Caco-2 (cell line): ENCODE measurements at regions not wholly inside any gene's neighbourhood (a gene's known extent, or its start where the extent isn't known, plus 50 kb on each side); places are given as distances from the start of the nearest gene placed in this dataset.

Source experiments
- BruUV-seq: library from RNA; stranded (reverse); fragments of 400-500 nt; replicated peaks from 2 replicates; lab custom pipeline; 2021; lab: Mats Ljungman, UMichigan
- CTCF ChIA-PET: fragments of 300-600 bp; sonication (Branson Sonifier 250); formaldehyde crosslinking; loops from one replicate; lab custom pipeline; 2022; ENCODE audit warnings: antibody characterized with exemption; lab: Charles Lee
- POLR2A ChIA-PET: fragments of 300-600 bp; sonication (Branson Sonifier 250); formaldehyde crosslinking; loops from one replicate; lab custom pipeline; 2022; ENCODE audit warnings: antibody characterized with exemption; lab: Charles Lee
- DNase-seq, 2 experiments: peaks; one replicate each; pipeline versions ENCODE4 v3.0.0 to v3.0.0-alpha.2; 2020 to 2022
- H3K27me3 ChIP-seq: replicated peaks from 2 replicates; pipeline ENCODE4 v1.6.0; 2011; ENCODE audit warnings: low read length; ENCODE audit not compliant: control insufficient read depth, insufficient read depth
- H3K36me3 ChIP-seq: 2 replicates; pipeline ENCODE4 v1.5.1; 2011; ENCODE audit warnings: low read length; ENCODE audit not compliant: control insufficient read depth, insufficient read depth
- H3K4me1 ChIP-seq: fragments of 250-450 bp; sonication (Bioruptor Pico); 2 replicates; pipeline ENCODE4 v1.5.1; 2020; ENCODE audit warnings: mild to moderate bottlenecking
- H3K4me3 ChIP-seq: 2 replicates; pipeline ENCODE4 v1.5.1; 2011; ENCODE audit warnings: low read depth, mild to moderate bottlenecking, control low read depth, low read length
- H3K9me3 ChIP-seq: fragments of 250-450 bp; sonication (Bioruptor Pico); 2 replicates; pipeline ENCODE4 v1.5.1; 2020; ENCODE audit warnings: mild to moderate bottlenecking, moderate library complexity
- H3K27ac Mint-ChIP-seq: one replicate; pipeline ENCODE4 v1.8.0; 2022; ENCODE audit warnings: mixed read lengths; ENCODE audit not compliant: unreplicated experiment
- H3K27me3 Mint-ChIP-seq: one replicate; pipeline ENCODE4 v1.8.0; 2022; ENCODE audit warnings: mixed read lengths; ENCODE audit not compliant: insufficient read depth, unreplicated experiment
- H3K36me3 Mint-ChIP-seq: one replicate; pipeline ENCODE4 v1.8.0; 2022; ENCODE audit warnings: mild to moderate bottlenecking, mixed read lengths; ENCODE audit not compliant: insufficient read depth, unreplicated experiment
- H3K4me1 Mint-ChIP-seq: one replicate; pipeline ENCODE4 v1.8.0; 2022; ENCODE audit warnings: low read depth, mixed read lengths; ENCODE audit not compliant: unreplicated experiment
- H3K4me3 Mint-ChIP-seq: one replicate; pipeline ENCODE4 v1.8.0; 2022; ENCODE audit warnings: mild to moderate bottlenecking, moderate library complexity, mixed read lengths; ENCODE audit not compliant: unreplicated experiment
- H3K9me3 Mint-ChIP-seq: one replicate; pipeline ENCODE4 v1.8.0; 2022; ENCODE audit warnings: mixed read lengths; ENCODE audit not compliant: unreplicated experiment
- intact Hi-C: fragments of 100-400 bp; cut with micrococcal nuclease; formaldehyde crosslinking; loops from one replicate; pipeline ENCODE4 v1.10.0; 2022; ENCODE audit not compliant: unreplicated experiment
- TF ChIP-seq, protein P1 (sequence below), 2 experiments: fragments of 200-600 bp in 1 of 2; IDR thresholded peaks; 1 replicate in 1 of 2; 2 replicates in 1 of 2; pipeline versions ENCODE4 v1.5.1 to v1.8.0; 2011 to 2022; ENCODE audit warnings: antibody characterized with exemption in 1 of 2, control low read depth in 1 of 2, inconsistent platforms in 1 of 2, low read depth in 1 of 2, low read length in 1 of 2, mild to moderate bottlenecking in 1 of 2, moderate library complexity in 1 of 2; ENCODE audit not compliant: insufficient read depth in 1 of 2, severe bottlenecking in 1 of 2, unreplicated experiment in 1 of 2

DNA sequence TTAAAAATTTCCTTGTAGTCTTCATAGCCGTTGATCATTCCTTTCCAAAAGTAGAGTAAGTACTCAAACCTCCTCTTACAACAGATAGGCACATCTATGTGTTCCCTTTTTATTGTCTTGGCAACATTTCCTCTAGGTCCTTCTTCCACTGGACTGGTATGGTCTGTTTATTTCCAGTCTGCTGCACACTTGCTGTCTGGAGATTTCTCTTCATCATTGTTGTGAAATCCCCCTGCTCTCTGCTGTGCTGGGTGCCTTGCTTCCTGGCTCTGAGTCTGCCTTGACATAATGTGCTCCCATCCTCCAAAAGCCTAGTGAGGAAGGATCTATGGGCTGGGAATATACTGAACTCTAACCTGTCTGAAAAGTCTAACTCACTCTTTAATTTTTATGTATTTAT lies 545.3 kb upstream of the VSTM2A start:
- no peaks in the 10 kb centered on the region for H3K36me3 Mint-ChIP-seq
- intact Hi-C loops = no loop called here
- H3K9me3 Mint-ChIP-seq = no peaks in the 10 kb centered on the region
- H3K4me1 ChIP-seq = no peaks in the 10 kb centered on the region
- no peak overlapping the region for H3K4me3 Mint-ChIP-seq
- ChIA-PET POLR2A (no interaction called here), CTCF (no interaction called here)
- peaks cover 6% of the 10 kb centered on the region for H3K27me3 Mint-ChIP-seq
- TF ChIP-seq, protein P1, sequence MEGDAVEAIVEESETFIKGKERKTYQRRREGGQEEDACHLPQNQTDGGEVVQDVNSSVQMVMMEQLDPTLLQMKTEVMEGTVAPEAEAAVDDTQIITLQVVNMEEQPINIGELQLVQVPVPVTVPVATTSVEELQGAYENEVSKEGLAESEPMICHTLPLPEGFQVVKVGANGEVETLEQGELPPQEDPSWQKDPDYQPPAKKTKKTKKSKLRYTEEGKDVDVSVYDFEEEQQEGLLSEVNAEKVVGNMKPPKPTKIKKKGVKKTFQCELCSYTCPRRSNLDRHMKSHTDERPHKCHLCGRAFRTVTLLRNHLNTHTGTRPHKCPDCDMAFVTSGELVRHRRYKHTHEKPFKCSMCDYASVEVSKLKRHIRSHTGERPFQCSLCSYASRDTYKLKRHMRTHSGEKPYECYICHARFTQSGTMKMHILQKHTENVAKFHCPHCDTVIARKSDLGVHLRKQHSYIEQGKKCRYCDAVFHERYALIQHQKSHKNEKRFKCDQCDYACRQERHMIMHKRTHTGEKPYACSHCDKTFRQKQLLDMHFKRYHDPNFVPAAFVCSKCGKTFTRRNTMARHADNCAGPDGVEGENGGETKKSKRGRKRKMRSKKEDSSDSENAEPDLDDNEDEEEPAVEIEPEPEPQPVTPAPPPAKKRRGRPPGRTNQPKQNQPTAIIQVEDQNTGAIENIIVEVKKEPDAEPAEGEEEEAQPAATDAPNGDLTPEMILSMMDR (IDR thresholded peaks at IDR 0.05; ENCODE audit: insufficient read depth in 1 of 2, low read depth in 1 of 2, low read length in 1 of 2, severe bottlenecking in 1 of 2, unreplicated experiment in 1 of 2) = no peak
- no peaks in the 10 kb centered on the region for H3K4me1 Mint-ChIP-seq
- no peaks in the 10 kb centered on the region for H3K9me3 ChIP-seq
- no peaks in the 10 kb centered on the region for H3K27me3 ChIP-seq
- no peak overlapping the region for H3K27ac Mint-ChIP-seq
- BruUV-seq = no TSS peak
- no peaks in the 10 kb centered on the region for H3K36me3 ChIP-seq
- no peak overlapping the region for H3K4me3 ChIP-seq
- no peak for DNase-seq

DNA sequence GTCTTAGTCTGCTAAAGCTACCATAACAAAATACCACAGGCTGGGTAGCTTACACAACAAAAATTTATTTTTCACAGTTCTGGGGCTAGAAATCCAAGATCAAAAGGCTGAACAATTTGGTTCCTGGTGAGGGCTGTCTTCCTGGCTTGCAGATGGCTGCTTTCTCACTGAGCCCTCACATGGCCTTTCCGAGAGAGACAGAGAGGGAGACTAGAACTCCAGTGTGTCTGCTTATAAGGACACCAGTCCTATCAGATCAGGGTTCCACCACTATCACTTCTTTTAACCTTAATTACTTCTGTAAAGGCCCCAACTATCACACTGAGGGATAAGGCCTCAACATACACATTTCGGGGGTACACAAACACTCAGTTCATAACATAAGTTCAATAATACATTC lies 527.4 kb upstream of the VSTM2A start:
- no TSS peak for BruUV-seq
- intact Hi-C loops = no loop called here
- H3K4me3 ChIP-seq = no peak overlapping the region
- TF ChIP-seq, protein P1 (IDR thresholded peaks at IDR 0.05; ENCODE audit: insufficient read depth in 1 of 2, low read depth in 1 of 2, low read length in 1 of 2, severe bottlenecking in 1 of 2, unreplicated experiment in 1 of 2) = no peak
- DNase-seq = no peak
- CTCF ChIA-PET = no interaction called here
- no peaks in the 10 kb centered on the region for H3K4me1 ChIP-seq
- Mint-ChIP-seq H3K9me3 (no peaks in the 10 kb centered on the region), H3K4me1 (no peaks in the 10 kb centered on the region), H3K36me3 (no peaks in the 10 kb centered on the region), H3K4me3 (no peak overlapping the region), H3K27ac (no peak overlapping the region), H3K27me3 (no peaks in the 10 kb centered on the region)
- H3K9me3 ChIP-seq = no peaks in the 10 kb centered on the region
- no peaks in the 10 kb centered on the region for H3K27me3 ChIP-seq
- POLR2A ChIA-PET = no interaction called here
- H3K36me3 ChIP-seq = no peaks in the 10 kb centered on the region

DNA sequence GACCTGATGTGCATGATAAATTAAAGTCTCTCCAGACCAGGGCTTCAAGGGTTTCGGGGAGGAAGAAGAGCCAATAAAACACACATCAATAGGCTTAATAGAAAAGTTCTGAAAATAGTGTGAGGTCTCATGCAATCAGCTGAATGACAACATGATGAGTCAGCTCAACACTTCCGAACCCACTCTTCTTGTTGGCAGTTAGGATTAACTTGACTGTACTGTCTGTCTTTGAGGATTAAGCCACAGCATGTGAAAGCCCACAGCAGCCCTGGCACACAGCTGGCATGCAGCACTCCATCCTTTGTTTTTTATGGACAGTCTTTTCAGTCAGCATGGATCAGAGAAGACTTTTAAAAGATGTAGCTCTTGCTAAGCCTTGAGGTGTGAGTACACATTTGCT lies 526.9 kb upstream of the VSTM2A start:
- DNase-seq = no peak
- intact Hi-C loops = no loop called here
- no TSS peak for BruUV-seq
- Mint-ChIP-seq H3K9me3 (no peaks in the 10 kb centered on the region), H3K27ac (no peak overlapping the region), H3K36me3 (no peaks in the 10 kb centered on the region), H3K4me3 (no peak overlapping the region), H3K4me1 (no peaks in the 10 kb centered on the region), H3K27me3 (no peaks in the 10 kb centered on the region)
- Histone ChIP-seq H3K4me1 (no peaks in the 10 kb centered on the region), H3K36me3 (no peaks in the 10 kb centered on the region), H3K9me3 (no peaks in the 10 kb centered on the region), H3K27me3 (no peaks in the 10 kb centered on the region), H3K4me3 (no peak overlapping the region)
- ChIA-PET CTCF (no interaction called here), POLR2A (no interaction called here)
- TF ChIP-seq, protein P1 (IDR thresholded peaks at IDR 0.05; ENCODE audit: insufficient read depth in 1 of 2, low read depth in 1 of 2, low read length in 1 of 2, severe bottlenecking in 1 of 2, unreplicated experiment in 1 of 2) = no peak
